IMR-90 (cell line): ENCODE measurements at regions not wholly inside any gene's neighbourhood (a gene's known extent, or its start where the extent isn't known, plus 50 kb on each side); places are given as distances from the start of the nearest gene placed in this dataset.

Experiments
- ATAC-seq: fragments of 200-7000 bp; cut with Tn5 transposase; 2 replicates; pipeline ENCODE4 v1.9.1; 2020; ENCODE audit warnings: low read depth, mild to moderate bottlenecking, moderate library complexity
- BruUV-seq: library from RNA; stranded (reverse); fragments of 400-500 nt; replicated peaks from 2 replicates; lab custom pipeline; 2021; lab: Mats Ljungman, UMichigan
- CTCF ChIA-PET: fragments of 300-600 bp; formaldehyde crosslinking; extraction: SDS; loops from one replicate; lab custom pipeline; 2021; ENCODE audit warnings: antibody characterized with exemption; lab: Yijun Ruan, JAX
- POLR2A ChIA-PET: fragments of 300-600 bp; sonication (Branson Sonifier 250); formaldehyde crosslinking; loops from one replicate; lab custom pipeline; 2022; ENCODE audit warnings: antibody characterized with exemption; ENCODE audit not compliant: unreplicated experiment; lab: Charles Lee
- DNase-seq: peaks from one replicate; pipeline ENCODE4 v3.0.0; 2013
- H2AFZ ChIP-seq: replicated peaks from 2 replicates; pipeline ENCODE3; 2013; ENCODE audit warnings: low read length, mild to moderate bottlenecking; ENCODE audit not compliant: poor library complexity
- H2AK5ac ChIP-seq: 2 replicates; pipeline ENCODE4 v1.6.1; 2013; ENCODE audit warnings: low read depth, low read length, inconsistent platforms
- H2AK9ac ChIP-seq: replicated peaks from 2 replicates; pipeline ENCODE3; 2013; ENCODE audit warnings: mild to moderate bottlenecking, low read depth, low read length, moderate library complexity; ENCODE audit not compliant: poor library complexity
- H2BK120ac ChIP-seq: 2 replicates; pipeline ENCODE4 v1.6.1; 2013; ENCODE audit warnings: low read depth, low read length, inconsistent platforms
- H2BK15ac ChIP-seq: 3 replicates; pipeline ENCODE4 v1.6.1; 2013; ENCODE audit warnings: low read depth, low read length, inconsistent platforms
- H2BK20ac ChIP-seq: 2 replicates; pipeline ENCODE4 v1.6.1; 2013; ENCODE audit warnings: low read depth, mild to moderate bottlenecking, inconsistent platforms, low read length, moderate library complexity
- H2BK5ac ChIP-seq: 2 replicates; pipeline ENCODE4 v1.6.1; 2013; ENCODE audit warnings: mild to moderate bottlenecking, low read depth, low read length, inconsistent platforms; ENCODE audit not compliant: poor library complexity, severe bottlenecking
- H3K14ac ChIP-seq: replicated peaks from 2 replicates; pipeline ENCODE4 v1.6.1; 2013; ENCODE audit warnings: low read depth, low read length, inconsistent platforms
- H3K18ac ChIP-seq: 2 replicates; pipeline ENCODE4 v1.6.1; 2013; ENCODE audit warnings: low read depth, low read length, control low read depth
- H3K23ac ChIP-seq: 2 replicates; pipeline ENCODE4 v1.6.1; 2013; ENCODE audit warnings: low read depth, low read length, inconsistent platforms
- H3K27ac ChIP-seq: 2 replicates; pipeline ENCODE4 v1.5.1; 2013; ENCODE audit warnings: mild to moderate bottlenecking, control low read depth, low read length; ENCODE audit not compliant: insufficient read depth
- H3K27me3 ChIP-seq: 2 replicates; pipeline ENCODE4 v1.6.1; 2013; ENCODE audit warnings: low read length; ENCODE audit not compliant: control insufficient read depth, insufficient read depth
- H3K36me3 ChIP-seq: 2 replicates; pipeline ENCODE4 v1.6.1; 2013; ENCODE audit warnings: low read length, mixed read lengths; ENCODE audit not compliant: control insufficient read depth, insufficient read depth
- H3K4ac ChIP-seq: 2 replicates; pipeline ENCODE4 v1.6.1; 2013; ENCODE audit warnings: low read depth, low read length, inconsistent platforms
- H3K4me1 ChIP-seq: 2 replicates; pipeline ENCODE4 v1.6.1; 2013; ENCODE audit warnings: low read length, mixed read lengths; ENCODE audit not compliant: control insufficient read depth, insufficient read depth
- H3K4me2 ChIP-seq: 2 replicates; pipeline ENCODE4 v1.6.1; 2013; ENCODE audit warnings: low read depth, mild to moderate bottlenecking, control low read depth, low read length, moderate library complexity
- H3K4me3 ChIP-seq: 2 replicates; pipeline ENCODE4 v1.5.1; 2013; ENCODE audit warnings: low read depth, mild to moderate bottlenecking, control low read depth, low read length, moderate library complexity; ENCODE audit not compliant: insufficient read depth
- H3K56ac ChIP-seq: 2 replicates; pipeline ENCODE4 v1.6.1; 2013; ENCODE audit warnings: low read length, inconsistent platforms; ENCODE audit not compliant: insufficient read depth; ENCODE audit errors: extremely low read depth
- H3K79me1 ChIP-seq, 2 experiments: 2 replicates each; pipeline ENCODE4 v1.6.1; 2013; ENCODE audit warnings: low read length in 2 of 2, inconsistent platforms in 1 of 2, low read depth in 1 of 2
- H3K9ac ChIP-seq: 2 replicates; pipeline ENCODE4 v1.6.1; 2013; ENCODE audit warnings: low read depth, low read length, control low read depth
- H3K9me1 ChIP-seq: 2 replicates; pipeline ENCODE4 v1.6.1; 2013; ENCODE audit warnings: low read length, inconsistent platforms; ENCODE audit not compliant: insufficient read depth
- H3K9me3 ChIP-seq: 2 replicates; pipeline ENCODE4 v1.6.1; 2013; ENCODE audit warnings: low read length; ENCODE audit not compliant: control insufficient read depth, insufficient read depth
- H4K20me1 ChIP-seq: 2 replicates; pipeline ENCODE4 v1.6.1; 2013; ENCODE audit warnings: low read length, inconsistent platforms; ENCODE audit not compliant: insufficient read depth
- H4K5ac ChIP-seq: 2 replicates; pipeline ENCODE4 v1.6.1; 2013; ENCODE audit warnings: mild to moderate bottlenecking, low read depth, low read length, control low read depth
- H4K8ac ChIP-seq, 2 experiments: 2 replicates each; pipeline ENCODE4 v1.6.1; 2013; ENCODE audit warnings: low read depth in 2 of 2, low read length in 2 of 2, control low read depth in 1 of 2, inconsistent platforms in 1 of 2
- H4K91ac ChIP-seq: 2 replicates; pipeline ENCODE4 v1.6.1; 2013; ENCODE audit warnings: low read depth, low read length, inconsistent platforms; ENCODE audit not compliant: insufficient read depth
- CEBPB ChIP-seq: IDR thresholded peaks from 2 replicates; pipeline ENCODE4 v1.6.1; 2012; ENCODE audit warnings: low read depth, low read length, improper control_type of control experiment
- NFE2L2 ChIP-seq: fragments of 150-350 bp; IDR thresholded peaks from 2 replicates; pipeline ENCODE4 v1.6.1; 2016; ENCODE audit warnings: low read depth, mild to moderate bottlenecking, low read length
- SMC3 ChIP-seq: fragments of 150-350 bp; IDR thresholded peaks from 2 replicates; pipeline ENCODE4 v1.6.1; 2016; ENCODE audit warnings: low read depth, mild to moderate bottlenecking, antibody characterized with exemption, low read length, moderate library complexity
- WGBS, 2 experiments: methylation state at CpG; one replicate each; pipeline versions ENCODE4 v1.1.5 to v1.1.7; 2013; ENCODE audit warnings: missing lambda C conversion rate in 2 of 2; ENCODE audit not compliant: insufficient read length in 1 of 2; ENCODE audit errors: extremely low coverage in 2 of 2; 5-methylcytosine and 5-hydroxymethylcytosine counted together
- dilution Hi-C: fragments of 300-500 bp; cut with HindIII; formaldehyde crosslinking; loops from one replicate; pipeline ENCODE4 v1.14.3; 2018; ENCODE audit warnings: low sequenced_read_pairs; ENCODE audit not compliant: unreplicated experiment
- in situ Hi-C: fragments of 300-500 bp; cut with MboI; formaldehyde crosslinking; loops from 3 replicates; pipeline ENCODE4 v1.14.3; 2019; ENCODE audit warnings: low sequenced_read_pairs, inconsistent platforms, mixed read lengths
- intact Hi-C: fragments of 100-400 bp; cut with micrococcal nuclease; formaldehyde crosslinking; loops from 2 replicates; pipeline ENCODE4 v1.10.0; 2022

DNA sequence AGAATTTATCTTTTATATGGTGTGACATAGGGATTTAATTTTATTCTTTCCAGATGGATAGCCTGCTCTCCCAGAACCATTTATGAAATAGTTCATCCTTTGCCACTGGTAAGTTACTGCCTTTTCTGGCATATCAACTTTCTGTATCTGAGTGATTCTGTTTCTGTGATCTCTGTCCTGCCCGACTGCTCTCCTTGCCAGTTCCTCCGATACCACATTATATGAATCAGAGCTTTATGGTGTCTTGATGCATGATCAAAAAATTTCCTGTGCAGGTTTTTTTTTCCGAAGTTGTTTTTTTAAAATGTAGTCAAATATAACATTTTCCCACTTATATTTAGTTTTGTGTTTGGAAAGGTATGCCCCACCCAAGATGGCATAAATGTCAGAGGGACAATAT lies 242.5 kb downstream of the CYP26B1 start:
- H3K79me1 ChIP-seq, result no peaks in the 10 kb centered on the region
- H2BK20ac ChIP-seq, result no peak overlapping the region
- CTCF ChIA-PET, result no interaction called here
- BruUV-seq, result no TSS peak
- H2AK5ac ChIP-seq, result no peak overlapping the region
- H2BK5ac ChIP-seq, result no peak overlapping the region
- H2AFZ ChIP-seq, result no peak overlapping the region
- no peak for TF ChIP-seq SMC3
- no peak for TF ChIP-seq NFE2L2
- TF ChIP-seq CEBPB, result no peak
- H4K20me1 ChIP-seq, result no peaks in the 10 kb centered on the region
- H3K18ac ChIP-seq, result no peak overlapping the region
- H3K9me1 ChIP-seq, result no peaks in the 10 kb centered on the region
- DNase-seq, result no peak
- no peak overlapping the region for H4K8ac ChIP-seq
- no CpG with 5 or more reads among the region's 3 CpGs for WGBS, 2 experiments
- no peak overlapping the region for H3K14ac ChIP-seq
- H2AK9ac ChIP-seq, result no peak overlapping the region
- ATAC-seq, result no peak
- dilution Hi-C loops (no loop called here), in situ Hi-C loops (no loop called here), intact Hi-C loops (no loop called here)
- no peak overlapping the region for H2BK15ac ChIP-seq
- no peak overlapping the region for H4K91ac ChIP-seq
- no peak overlapping the region for H3K4ac ChIP-seq
- no peaks in the 10 kb centered on the region for H3K36me3 ChIP-seq
- POLR2A ChIA-PET, result no interaction called here
- no peak overlapping the region for H4K5ac ChIP-seq
- H3K27me3 ChIP-seq, result peaks cover 9% of the 10 kb centered on the region
- H3K27ac ChIP-seq, result no peak overlapping the region
- H3K9ac ChIP-seq, result no peak overlapping the region
- no peaks in the 10 kb centered on the region for H3K4me1 ChIP-seq
- peaks cover 11% of the 10 kb centered on the region for H3K9me3 ChIP-seq
- H3K4me3 ChIP-seq, result no peak overlapping the region
- no peak overlapping the region for H3K23ac ChIP-seq
- H3K56ac ChIP-seq, result no peak overlapping the region
- H3K4me2 ChIP-seq, result no peak overlapping the region
- no peak overlapping the region for H2BK120ac ChIP-seq
